IMR-90 (cell line): ENCODE measurements at regions not wholly inside any gene's neighbourhood (a gene's known extent, or its start where the extent isn't known, plus 50 kb on each side); places are given as distances from the start of the nearest gene placed in this dataset.

Source experiments
- ATAC-seq: fragments of 200-7000 bp; cut with Tn5 transposase; 2 replicates; pipeline ENCODE4 v1.9.1; 2020; ENCODE audit warnings: low read depth, mild to moderate bottlenecking, moderate library complexity
- BruUV-seq: library from RNA; stranded (reverse); fragments of 400-500 nt; replicated peaks from 2 replicates; lab custom pipeline; 2021; lab: Mats Ljungman, UMichigan
- CTCF ChIA-PET: fragments of 300-600 bp; formaldehyde crosslinking; extraction: SDS; loops from one replicate; lab custom pipeline; 2021; ENCODE audit warnings: antibody characterized with exemption; lab: Yijun Ruan, JAX
- POLR2A ChIA-PET: fragments of 300-600 bp; sonication (Branson Sonifier 250); formaldehyde crosslinking; loops from one replicate; lab custom pipeline; 2022; ENCODE audit warnings: antibody characterized with exemption; ENCODE audit not compliant: unreplicated experiment; lab: Charles Lee
- DNase-seq: peaks from one replicate; pipeline ENCODE4 v3.0.0; 2013
- H2AFZ ChIP-seq: replicated peaks from 2 replicates; pipeline ENCODE3; 2013; ENCODE audit warnings: low read length, mild to moderate bottlenecking; ENCODE audit not compliant: poor library complexity
- H2AK5ac ChIP-seq: 2 replicates; pipeline ENCODE4 v1.6.1; 2013; ENCODE audit warnings: low read depth, low read length, inconsistent platforms
- H2AK9ac ChIP-seq: replicated peaks from 2 replicates; pipeline ENCODE3; 2013; ENCODE audit warnings: mild to moderate bottlenecking, low read depth, low read length, moderate library complexity; ENCODE audit not compliant: poor library complexity
- H2BK120ac ChIP-seq: 2 replicates; pipeline ENCODE4 v1.6.1; 2013; ENCODE audit warnings: low read depth, low read length, inconsistent platforms
- H2BK15ac ChIP-seq: 3 replicates; pipeline ENCODE4 v1.6.1; 2013; ENCODE audit warnings: low read depth, low read length, inconsistent platforms
- H2BK20ac ChIP-seq: 2 replicates; pipeline ENCODE4 v1.6.1; 2013; ENCODE audit warnings: low read depth, mild to moderate bottlenecking, inconsistent platforms, low read length, moderate library complexity
- H2BK5ac ChIP-seq: 2 replicates; pipeline ENCODE4 v1.6.1; 2013; ENCODE audit warnings: mild to moderate bottlenecking, low read depth, low read length, inconsistent platforms; ENCODE audit not compliant: poor library complexity, severe bottlenecking
- H3K14ac ChIP-seq: replicated peaks from 2 replicates; pipeline ENCODE4 v1.6.1; 2013; ENCODE audit warnings: low read depth, low read length, inconsistent platforms
- H3K18ac ChIP-seq: 2 replicates; pipeline ENCODE4 v1.6.1; 2013; ENCODE audit warnings: low read depth, low read length, control low read depth
- H3K23ac ChIP-seq: 2 replicates; pipeline ENCODE4 v1.6.1; 2013; ENCODE audit warnings: low read depth, low read length, inconsistent platforms
- H3K27ac ChIP-seq: 2 replicates; pipeline ENCODE4 v1.5.1; 2013; ENCODE audit warnings: mild to moderate bottlenecking, control low read depth, low read length; ENCODE audit not compliant: insufficient read depth
- H3K27me3 ChIP-seq: 2 replicates; pipeline ENCODE4 v1.6.1; 2013; ENCODE audit warnings: low read length; ENCODE audit not compliant: control insufficient read depth, insufficient read depth
- H3K36me3 ChIP-seq: 2 replicates; pipeline ENCODE4 v1.6.1; 2013; ENCODE audit warnings: low read length, mixed read lengths; ENCODE audit not compliant: control insufficient read depth, insufficient read depth
- H3K4ac ChIP-seq: 2 replicates; pipeline ENCODE4 v1.6.1; 2013; ENCODE audit warnings: low read depth, low read length, inconsistent platforms
- H3K4me1 ChIP-seq: 2 replicates; pipeline ENCODE4 v1.6.1; 2013; ENCODE audit warnings: low read length, mixed read lengths; ENCODE audit not compliant: control insufficient read depth, insufficient read depth
- H3K4me2 ChIP-seq: 2 replicates; pipeline ENCODE4 v1.6.1; 2013; ENCODE audit warnings: low read depth, mild to moderate bottlenecking, control low read depth, low read length, moderate library complexity
- H3K4me3 ChIP-seq: 2 replicates; pipeline ENCODE4 v1.5.1; 2013; ENCODE audit warnings: low read depth, mild to moderate bottlenecking, control low read depth, low read length, moderate library complexity; ENCODE audit not compliant: insufficient read depth
- H3K56ac ChIP-seq: 2 replicates; pipeline ENCODE4 v1.6.1; 2013; ENCODE audit warnings: low read length, inconsistent platforms; ENCODE audit not compliant: insufficient read depth; ENCODE audit errors: extremely low read depth
- H3K79me1 ChIP-seq, 2 experiments: 2 replicates each; pipeline ENCODE4 v1.6.1; 2013; ENCODE audit warnings: low read length in 2 of 2, inconsistent platforms in 1 of 2, low read depth in 1 of 2
- H3K9ac ChIP-seq: 2 replicates; pipeline ENCODE4 v1.6.1; 2013; ENCODE audit warnings: low read depth, low read length, control low read depth
- H3K9me1 ChIP-seq: 2 replicates; pipeline ENCODE4 v1.6.1; 2013; ENCODE audit warnings: low read length, inconsistent platforms; ENCODE audit not compliant: insufficient read depth
- H3K9me3 ChIP-seq: 2 replicates; pipeline ENCODE4 v1.6.1; 2013; ENCODE audit warnings: low read length; ENCODE audit not compliant: control insufficient read depth, insufficient read depth
- H4K20me1 ChIP-seq: 2 replicates; pipeline ENCODE4 v1.6.1; 2013; ENCODE audit warnings: low read length, inconsistent platforms; ENCODE audit not compliant: insufficient read depth
- H4K5ac ChIP-seq: 2 replicates; pipeline ENCODE4 v1.6.1; 2013; ENCODE audit warnings: mild to moderate bottlenecking, low read depth, low read length, control low read depth
- H4K8ac ChIP-seq, 2 experiments: 2 replicates each; pipeline ENCODE4 v1.6.1; 2013; ENCODE audit warnings: low read depth in 2 of 2, low read length in 2 of 2, control low read depth in 1 of 2, inconsistent platforms in 1 of 2
- H4K91ac ChIP-seq: 2 replicates; pipeline ENCODE4 v1.6.1; 2013; ENCODE audit warnings: low read depth, low read length, inconsistent platforms; ENCODE audit not compliant: insufficient read depth
- FOS ChIP-seq: fragments of 150-350 bp; IDR thresholded peaks from 2 replicates; pipeline ENCODE4 v1.6.1; 2016; ENCODE audit warnings: low read depth, low read length
- SMC3 ChIP-seq: fragments of 150-350 bp; IDR thresholded peaks from 2 replicates; pipeline ENCODE4 v1.6.1; 2016; ENCODE audit warnings: low read depth, mild to moderate bottlenecking, antibody characterized with exemption, low read length, moderate library complexity
- WGBS, 2 experiments: methylation state at CpG; one replicate each; pipeline versions ENCODE4 v1.1.5 to v1.1.7; 2013; ENCODE audit warnings: missing lambda C conversion rate in 2 of 2; ENCODE audit not compliant: insufficient read length in 1 of 2; ENCODE audit errors: extremely low coverage in 2 of 2; 5-methylcytosine and 5-hydroxymethylcytosine counted together
- dilution Hi-C: fragments of 300-500 bp; cut with HindIII; formaldehyde crosslinking; loops from one replicate; pipeline ENCODE4 v1.14.3; 2018; ENCODE audit warnings: low sequenced_read_pairs; ENCODE audit not compliant: unreplicated experiment
- in situ Hi-C: fragments of 300-500 bp; cut with MboI; formaldehyde crosslinking; loops from 3 replicates; pipeline ENCODE4 v1.14.3; 2019; ENCODE audit warnings: low sequenced_read_pairs, inconsistent platforms, mixed read lengths
- intact Hi-C: fragments of 100-400 bp; cut with micrococcal nuclease; formaldehyde crosslinking; loops from 2 replicates; pipeline ENCODE4 v1.10.0; 2022

- dilution Hi-C loops (no loop called here), in situ Hi-C loops (no loop called here), intact Hi-C loops (no loop called here)
- WGBS, 2 experiments: 50% methylated on average over 3 of the region's 7 CpGs; no CpG with 5 or more reads in 1 of the 2 experiments
- no peaks in the 10 kb centered on the region; the same call in 1 of the 2 replicates for H3K9me1 ChIP-seq
- H3K79me1 ChIP-seq: no peaks in the 10 kb centered on the region
- no peak overlapping the region for H3K18ac ChIP-seq
- no peak overlapping the region for H2BK15ac ChIP-seq
- H2AK5ac ChIP-seq: no peak overlapping the region
- no peak overlapping the region for H4K8ac ChIP-seq
- no peaks in the 10 kb centered on the region for H3K4me1 ChIP-seq
- peaks cover 14% of the 10 kb centered on the region for H3K27me3 ChIP-seq
- no peak overlapping the region for H3K23ac ChIP-seq
- no peaks in the 10 kb centered on the region for H3K9me3 ChIP-seq
- H4K5ac ChIP-seq: no peak overlapping the region
- no peak for DNase-seq
- H3K9ac ChIP-seq: no peak overlapping the region
- H4K20me1 ChIP-seq: no peaks in the 10 kb centered on the region
- H3K14ac ChIP-seq: no peak overlapping the region
- no peak overlapping the region for H2BK20ac ChIP-seq
- CTCF ChIA-PET: no interaction called here
- TF ChIP-seq FOS: no peak
- TF ChIP-seq SMC3: no peak
- H3K4ac ChIP-seq: no peak overlapping the region
- no peaks in the 10 kb centered on the region for H3K36me3 ChIP-seq
- no peak overlapping the region for H3K4me3 ChIP-seq
- no peak overlapping the region for H2AK9ac ChIP-seq
- H2AFZ ChIP-seq: no peak overlapping the region
- H3K27ac ChIP-seq: no peak overlapping the region
- no peak for ATAC-seq
- H2BK5ac ChIP-seq: no peak overlapping the region
- H2BK120ac ChIP-seq: no peak overlapping the region
- H4K91ac ChIP-seq: no peak overlapping the region
- H3K4me2 ChIP-seq: no peak overlapping the region
- POLR2A ChIA-PET: no interaction called here
- no peak overlapping the region for H3K56ac ChIP-seq
- BruUV-seq: no TSS peak
These were observed 221.5 kb upstream of the RPL34 start for GRCh38 chr4:108398836-108399235.
